GM13977 (cell line): ENCODE measurements at regions not wholly inside any gene's neighbourhood (a gene's known extent, or its start where the extent isn't known, plus 50 kb on each side); places are given as distances from the start of the nearest gene placed in this dataset.
"Not testable (repeated sequence)": the region's sequence is repeated elsewhere in the genome, so short reads cannot be mapped to it uniquely, and the experiment has no call there.

Experiments
- DNase-seq: peaks from one replicate; pipeline ENCODE4 v3.0.0; 2012; ENCODE audit warnings: low spot score
- CTCF ChIP-seq: IDR thresholded peaks from 2 replicates; pipeline ENCODE4 v1.5.1; 2012; ENCODE audit warnings: mild to moderate bottlenecking, control low read depth; ENCODE audit not compliant: insufficient read depth; ENCODE audit errors: extremely low read depth, missing control alignments
- in situ Hi-C: fragments of 300-500 bp; cut with MboI; formaldehyde crosslinking; loops from one replicate; pipeline ENCODE4 v1.12.0; 2022; ENCODE audit warnings: low sequenced_read_pairs, low pct_unique_long_range_greater_than_20kb, mixed read lengths, inconsistent platforms; ENCODE audit not compliant: unreplicated experiment

- no peak for DNase-seq
- TF ChIP-seq CTCF, result no peak
- in situ Hi-C loops, result no loop called here
These were observed 57.6 kb upstream of the CACUL1 start for GRCh38 chr10:118812393-118812740.

- in situ Hi-C loops, result not testable (repeated sequence)
These were observed 58.2 kb upstream of the CACUL1 start for GRCh38 chr10:118813001-118813400.

GRCh38 chr10:118816471-118817168 lies 61.9 kb upstream of the CACUL1 start:
- no peak for TF ChIP-seq CTCF
- DNase-seq, result no peak
- in situ Hi-C loops, result no loop called here

More at GRCh38 chr10:118813001-118813400, 58.2 kb upstream of the CACUL1 start:
- DNase-seq, result not testable (repeated sequence)

DNA sequence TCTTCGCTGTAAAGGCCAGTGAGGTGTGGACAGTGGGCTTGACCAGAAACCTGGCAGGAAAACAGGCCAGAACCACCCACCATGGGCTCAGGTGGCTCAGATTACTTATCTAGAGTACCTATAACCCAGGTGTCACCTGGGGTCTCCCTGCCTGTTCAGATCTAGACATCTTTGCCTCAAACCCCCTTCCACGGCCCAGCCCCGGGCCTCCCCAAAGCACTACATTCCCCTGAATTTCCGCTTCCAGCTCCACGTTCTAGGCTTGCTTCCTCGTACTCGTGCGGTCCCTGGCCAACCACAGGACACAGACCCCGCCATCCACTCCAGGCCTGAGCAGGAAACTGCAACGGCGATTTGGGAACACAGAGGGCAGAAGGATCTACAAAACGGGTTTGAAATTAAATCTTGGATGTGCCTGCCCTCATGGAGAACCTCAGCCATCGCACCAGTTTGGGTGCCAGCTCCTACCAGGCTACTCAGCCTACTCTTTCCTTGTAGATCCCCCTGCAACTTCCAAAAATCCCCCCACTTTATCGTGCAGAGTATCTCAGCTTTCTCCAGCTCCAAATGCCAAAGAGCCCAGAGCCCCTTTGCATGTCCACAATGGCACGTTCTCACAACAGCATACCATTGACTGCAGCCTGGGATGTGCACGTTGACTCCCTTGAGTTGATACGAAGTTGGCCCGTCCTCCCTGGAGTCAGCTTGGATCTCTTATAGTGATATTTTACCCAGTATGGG lies 62.7 kb upstream of the CACUL1 start:
- DNase-seq, result no peak
- in situ Hi-C loops, result no loop called here
- TF ChIP-seq CTCF, result no peak

DNA sequence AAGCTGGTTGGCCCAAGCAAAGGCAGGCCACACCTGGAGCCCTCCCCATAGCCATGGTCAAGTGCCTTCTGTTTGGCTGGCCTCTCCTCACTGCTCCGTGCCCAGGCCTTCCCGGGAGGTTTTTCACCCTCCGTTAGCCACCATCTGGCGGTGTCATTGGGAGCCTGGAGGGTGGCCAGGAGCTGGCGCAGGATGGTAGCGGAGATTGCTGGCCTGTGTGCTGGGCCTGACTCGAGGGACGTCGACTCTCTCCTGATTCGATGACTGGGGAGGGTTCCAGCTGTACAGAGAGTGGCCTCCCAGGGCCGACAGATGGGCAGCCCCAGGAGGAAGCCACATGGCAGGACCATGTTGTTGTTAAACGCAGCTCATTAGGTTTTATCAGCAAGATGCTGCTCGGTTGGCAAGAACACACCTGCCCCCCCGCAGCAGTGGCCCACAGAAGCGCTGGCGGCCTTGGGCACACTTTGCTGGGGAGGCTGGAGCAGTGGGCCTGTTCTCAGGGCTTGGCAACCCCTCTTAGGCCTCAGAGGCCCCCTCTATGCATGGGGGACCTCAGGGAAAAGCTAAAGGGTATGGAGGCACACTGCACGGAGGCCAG lies 64.0 kb upstream of the CACUL1 start:
- no peak for TF ChIP-seq CTCF
- DNase-seq, result no peak
- in situ Hi-C loops, result no loop called here

- no peak for DNase-seq
- TF ChIP-seq CTCF, result no peak
- in situ Hi-C loops, result no loop called here
These were observed 65.8 kb upstream of the CACUL1 start for GRCh38 chr10:118820326-118821116.
